Mucosa of descending colon (tissue), 3 donors: ENCODE measurements at regions not wholly inside any gene's neighbourhood (a gene's known extent, or its start where the extent isn't known, plus 50 kb on each side); places are given as distances from the start of the nearest gene placed in this dataset.

Experiments
- ATAC-seq: fragments of 200-7000 bp; cut with Tn5 transposase; one replicate; pipeline ENCODE4 v1.9.1; 2020; ENCODE audit warnings: mild to moderate bottlenecking, moderate library complexity
- DNase-seq, 3 donors: peaks; one replicate each; pipeline ENCODE4 v3.0.0-alpha.2; 2020
- H3K36me3 ChIP-seq: fragments of 200-600 bp; one replicate; pipeline ENCODE4 v1.8.0; 2021; ENCODE audit warnings: low read depth, mild to moderate bottlenecking
- H3K4me1 ChIP-seq: fragments of 200-600 bp; one replicate; pipeline ENCODE4 v1.8.0; 2021; ENCODE audit warnings: low read depth, mild to moderate bottlenecking
- H3K4me3 ChIP-seq: fragments of 200-600 bp; one replicate; pipeline ENCODE4 v1.8.0; 2021; ENCODE audit warnings: mild to moderate bottlenecking
- H3K9me3 ChIP-seq: fragments of 200-600 bp; one replicate; pipeline ENCODE4 v1.8.0; 2021; ENCODE audit warnings: mild to moderate bottlenecking
- CTCF ChIP-seq: fragments of 200-600 bp; IDR thresholded peaks from one replicate; pipeline ENCODE4 v1.8.0; 2022; ENCODE audit warnings: antibody characterized with exemption, mild to moderate bottlenecking
- intact Hi-C, 2 donors: fragments of 100-400 bp; cut with DNase I in 1 of 2; cut with micrococcal nuclease in 1 of 2; formaldehyde crosslinking; loops; one replicate each; pipeline versions ENCODE4 v1.11.0 to v1.11.1; 2022; cut with DNase I, micrococcal nuclease
- donor health status: DM: no; HTN: no; CAD: no; lungs with moderate emphysema.
- donor health status: DM: no; HTN: no; CAD: no.
- donor health status: DM: no; HTN: yes; CAD: no.

GRCh38 chr3:152638707-152639450 is 196.1 kb upstream of the P2RY1 start:
- ATAC-seq (peak; percentile 67), DNase-seq (peak in 1 of 3 donors; percentile 16)
- no peaks in the 10 kb centered on the region for H3K4me1 ChIP-seq
- intact Hi-C loops: no loop called here
- peaks cover 3% of the 10 kb centered on the region for H3K9me3 ChIP-seq
- TF ChIP-seq CTCF: no peak
- no peak overlapping the region for H3K4me3 ChIP-seq
- H3K36me3 ChIP-seq: no peaks in the 10 kb centered on the region

GRCh38 chr3:152641198-152641597 is 193.7 kb upstream of the P2RY1 start:
- no peak for DNase-seq
- Histone ChIP-seq H3K4me1 (no peaks in the 10 kb centered on the region), H3K36me3 (no peaks in the 10 kb centered on the region), H3K9me3 (peaks cover 3% of the 10 kb centered on the region), H3K4me3 (no peak overlapping the region)
- no peak for ATAC-seq
- intact Hi-C loops: no loop called here
- no peak for TF ChIP-seq CTCF

GRCh38 chr3:152642658-152643057 is 192.3 kb upstream of the P2RY1 start:
- no peak for ATAC-seq
- DNase-seq: no peak
- Histone ChIP-seq H3K9me3 (peaks cover 3% of the 10 kb centered on the region), H3K4me3 (no peak overlapping the region), H3K4me1 (no peaks in the 10 kb centered on the region), H3K36me3 (no peaks in the 10 kb centered on the region)
- TF ChIP-seq CTCF: no peak
- intact Hi-C loops: no loop called here

GRCh38 chr3:152644478-152644877 is 190.5 kb upstream of the P2RY1 start:
- Histone ChIP-seq H3K4me3 (no peak overlapping the region), H3K36me3 (no peaks in the 10 kb centered on the region), H3K9me3 (peaks cover 3% of the 10 kb centered on the region), H3K4me1 (no peaks in the 10 kb centered on the region)
- DNase-seq (no peak), ATAC-seq (no peak)
- intact Hi-C loops: no loop called here
- no peak for TF ChIP-seq CTCF

- TF ChIP-seq CTCF: no peak
- Histone ChIP-seq H3K36me3 (no peaks in the 10 kb centered on the region), H3K4me3 (no peak overlapping the region), H3K9me3 (peaks cover 3% of the 10 kb centered on the region), H3K4me1 (no peaks in the 10 kb centered on the region)
- DNase-seq (no peak), ATAC-seq (peak; percentile 23)
- intact Hi-C loops: no loop called here
Measured at GRCh38 chr3:152646004-152646403, 188.9 kb upstream of the P2RY1 start.
